Putamen (tissue), 1 donor: ENCODE measurements at regions not wholly inside any gene's neighbourhood (a gene's known extent, or its start where the extent isn't known, plus 50 kb on each side); places are given as distances from the start of the nearest gene placed in this dataset.

Experiments used
- DNase-seq: peaks from one replicate; pipeline ENCODE4 v3.0.0-alpha.2; 2016; ENCODE audit warnings: low spot score

GRCh38 chr14:78073028-78073427, 97.1 kb upstream of the NRXN3 start:
- no peak for DNase-seq

DNA sequence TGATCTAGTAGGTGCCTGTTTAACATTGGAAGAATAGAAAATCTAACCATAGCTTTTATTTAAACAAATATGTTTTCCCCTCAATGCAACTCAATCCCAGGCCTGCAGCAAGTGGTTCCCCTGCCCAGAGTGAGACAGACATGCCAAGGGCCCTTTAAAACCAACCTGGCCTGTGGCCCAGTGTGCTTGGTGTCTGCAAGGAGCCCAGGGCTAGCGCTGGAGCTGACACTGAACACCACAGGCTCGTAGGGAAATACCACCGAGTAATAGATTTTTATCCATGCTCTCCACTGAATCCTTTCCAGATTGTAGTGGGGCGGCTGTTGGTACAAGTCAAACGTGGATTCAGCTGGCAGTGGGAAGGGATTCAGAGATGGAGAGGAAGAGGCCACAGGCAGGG, 95.6 kb upstream of the NRXN3 start:
- peak; percentile 24 for DNase-seq

DNA sequence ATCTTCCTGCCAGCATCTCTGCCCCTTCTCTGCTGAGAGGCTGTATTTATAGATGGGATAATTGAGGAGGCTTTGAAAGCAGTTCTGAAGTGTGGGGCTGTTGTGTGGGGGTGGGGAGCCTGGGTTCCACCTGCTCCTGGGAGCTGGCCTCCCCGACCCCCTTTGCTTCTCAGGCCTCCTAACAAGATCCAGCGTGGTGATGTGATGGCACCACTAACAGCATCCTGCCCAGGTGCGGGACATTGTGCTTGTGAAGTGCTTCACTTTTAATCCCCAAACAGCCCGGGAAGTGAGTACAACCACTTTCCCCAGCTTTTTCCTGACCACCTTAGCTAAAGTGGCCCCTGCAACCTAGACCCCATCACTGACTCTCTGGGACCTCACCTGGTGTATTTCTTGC, 95.1 kb upstream of the NRXN3 start:
- no peak for DNase-seq

DNA sequence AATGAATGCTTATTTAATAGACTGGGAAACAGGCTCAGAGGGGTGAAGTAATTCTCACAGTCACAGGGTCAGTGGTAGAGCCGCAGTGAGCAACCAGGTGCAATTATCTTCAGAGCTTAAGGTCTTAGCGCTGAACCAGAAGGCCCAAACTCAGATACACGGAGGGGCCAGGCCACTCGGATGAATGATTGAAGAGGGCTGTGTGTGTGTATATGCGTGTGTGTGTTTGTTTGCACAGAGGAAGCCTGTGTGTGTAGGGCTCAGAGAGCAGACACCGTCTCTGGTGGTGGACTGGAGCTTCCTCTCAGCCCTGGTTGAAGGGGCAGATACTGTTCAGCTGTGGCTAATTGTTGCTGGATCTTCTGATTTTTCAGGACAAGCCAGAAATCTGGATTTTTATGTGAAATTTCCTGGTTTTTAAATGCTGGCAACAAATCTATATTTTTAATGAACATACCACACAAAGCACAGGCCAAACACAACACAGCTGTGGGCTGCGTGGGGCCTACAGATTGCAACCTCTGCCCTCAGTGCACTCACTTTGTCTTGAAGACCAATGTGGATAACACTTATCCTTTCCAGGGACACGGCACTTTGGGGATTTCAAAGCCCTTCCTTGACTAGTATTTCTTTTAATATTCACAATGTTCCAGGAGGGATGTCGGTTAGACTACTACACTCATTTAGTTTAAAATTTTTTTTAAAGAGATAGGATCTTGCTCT, 94.5 kb upstream of the NRXN3 start:
- DNase-seq, result no peak

DNA sequence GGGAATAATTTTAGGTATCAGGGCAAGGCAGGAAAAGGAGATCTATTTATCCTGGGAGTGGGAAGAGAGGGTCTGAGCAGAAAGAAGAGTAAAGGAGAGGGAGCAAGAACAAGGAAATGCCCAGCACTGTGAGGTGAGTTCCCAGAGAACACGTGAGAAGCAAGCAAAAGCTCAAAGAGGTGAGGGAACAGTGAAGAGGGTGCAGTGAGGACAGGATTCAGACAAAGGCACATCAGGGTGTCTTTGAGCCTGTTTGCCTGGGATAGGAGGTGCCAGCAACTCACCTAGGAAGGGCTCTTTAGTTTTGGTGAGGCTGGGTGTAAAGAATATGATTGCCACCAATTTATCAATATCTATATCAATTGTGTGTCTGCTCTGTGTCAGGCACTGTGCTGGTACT, 88.9 kb upstream of the NRXN3 start:
- no peak for DNase-seq

DNA sequence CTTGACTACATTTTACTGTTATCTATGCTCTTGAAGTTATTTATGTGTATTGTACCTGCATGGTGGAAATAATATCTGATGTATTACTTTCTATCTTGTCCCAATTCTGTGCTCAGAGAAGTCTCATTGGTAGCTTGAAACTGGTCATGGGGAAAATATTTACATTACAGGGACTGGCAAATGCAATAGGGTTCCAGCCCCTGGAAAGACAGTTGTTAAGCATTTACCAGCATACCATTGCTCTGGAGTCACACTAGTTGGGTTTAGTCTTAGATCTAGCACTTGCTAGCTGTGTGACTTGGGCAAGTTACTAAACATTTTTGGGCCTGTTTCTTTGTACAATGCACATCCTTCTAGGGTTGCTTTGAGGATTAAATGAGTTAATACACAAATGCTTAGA, 86.3 kb upstream of the NRXN3 start:
- DNase-seq, result no peak

DNA sequence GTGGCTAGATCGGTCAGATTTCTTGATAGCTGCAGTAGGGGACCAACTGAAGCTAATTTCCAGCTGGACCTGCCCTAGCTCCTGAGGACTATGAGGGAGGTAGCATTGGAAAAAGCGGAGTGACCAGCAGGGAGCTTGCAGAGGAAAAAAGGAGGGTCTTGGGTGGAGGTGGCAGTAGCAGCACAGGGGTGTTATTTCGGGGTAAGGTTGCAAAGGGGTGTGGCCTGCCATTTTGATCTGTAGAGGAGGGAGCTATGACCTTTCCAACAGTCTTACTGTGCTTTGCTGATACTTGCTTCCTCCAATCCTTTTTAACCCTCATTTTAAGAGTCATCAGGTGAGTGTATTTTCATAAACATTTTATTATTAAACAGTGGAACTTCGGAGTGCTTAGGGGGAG, 83.8 kb upstream of the NRXN3 start:
- no peak for DNase-seq

DNA sequence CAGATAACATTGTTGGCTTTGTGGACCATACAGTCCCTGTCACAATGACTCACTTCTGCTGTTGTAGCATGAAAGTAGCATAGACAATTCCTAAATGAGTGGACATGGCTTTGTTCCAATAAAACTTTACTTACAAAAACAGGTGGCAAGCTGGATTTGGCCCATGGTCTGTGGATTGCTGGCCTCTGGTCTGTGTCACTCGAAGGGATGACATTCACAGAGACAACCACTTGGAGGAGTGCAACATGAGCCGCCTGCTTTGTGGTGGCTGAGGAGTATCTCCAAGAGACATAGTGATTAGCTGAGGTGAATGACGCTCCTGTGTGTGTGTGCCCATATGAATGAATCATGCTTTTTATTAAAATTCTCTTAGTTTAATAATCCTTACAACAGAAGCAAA, 81.3 kb upstream of the NRXN3 start:
- no peak for DNase-seq

- DNase-seq, result no peak
These were observed 79.3 kb upstream of the NRXN3 start for GRCh38 chr14:78090864-78091263.

- no peak for DNase-seq
These were observed 78.8 kb upstream of the NRXN3 start for GRCh38 chr14:78091361-78091760.

DNA sequence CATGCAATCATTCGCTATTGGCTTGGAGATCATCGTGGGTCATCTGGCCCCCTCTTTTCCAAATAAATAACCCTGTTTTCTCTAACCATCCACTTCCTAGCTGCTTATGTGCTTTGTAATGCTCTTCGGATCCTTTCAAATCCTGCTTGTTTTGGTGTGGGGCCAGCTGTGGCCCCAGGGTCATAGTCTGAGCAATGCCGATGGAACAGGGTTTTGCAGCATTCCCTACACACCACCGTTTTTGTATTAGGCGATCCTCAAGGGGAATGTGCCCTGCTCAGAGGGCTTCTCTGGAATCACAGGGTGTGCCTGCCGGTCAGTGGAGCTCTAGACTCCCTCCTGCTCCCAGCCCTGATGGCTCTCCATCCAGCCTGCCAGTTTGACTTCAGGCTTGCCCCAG, 78.1 kb upstream of the NRXN3 start:
- DNase-seq, result no peak

DNA sequence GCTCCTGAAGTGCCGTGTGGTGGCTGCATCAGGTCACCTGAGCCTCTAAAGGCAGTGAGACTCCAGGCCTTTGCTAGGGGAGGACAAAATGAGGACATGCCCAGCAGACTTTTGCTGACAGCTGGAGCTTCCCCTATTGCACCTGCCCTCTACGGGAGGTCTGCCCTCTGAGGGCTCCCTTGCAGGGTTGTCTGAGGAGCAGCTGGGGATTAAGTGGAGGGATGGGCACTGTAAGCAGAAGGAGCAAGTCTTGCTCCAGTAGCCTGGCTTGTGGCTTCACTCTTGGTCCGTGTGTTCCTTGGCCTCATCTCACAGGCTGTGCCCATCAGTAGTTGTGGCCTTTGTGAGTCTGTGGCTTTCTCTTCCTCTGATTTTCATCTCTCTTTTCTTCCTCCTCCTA, 66.9 kb upstream of the NRXN3 start:
- no peak for DNase-seq

- DNase-seq, result no peak
These were observed 66.0 kb upstream of the NRXN3 start for GRCh38 chr14:78104160-78104559.

- DNase-seq, result no peak
These were observed 65.5 kb upstream of the NRXN3 start for GRCh38 chr14:78104655-78105054.

- no peak for DNase-seq
These were observed 63.8 kb upstream of the NRXN3 start for GRCh38 chr14:78106381-78106780.

GRCh38 chr14:78107166-78107565, 63.0 kb upstream of the NRXN3 start:
- DNase-seq, result no peak

GRCh38 chr14:78119440-78119839, 50.7 kb upstream of the NRXN3 start:
- DNase-seq, result no peak
